ENCODE measurements at regions not wholly inside any gene's neighbourhood (a gene's known extent, or its start where the extent isn't known, plus 50 kb on each side); places are given as distances from the start of the nearest gene placed in this dataset.

GRCh38 chr10:131767716-131768115, 133.1 kb upstream of the PPP2R2D start:
- H3K9me3 ChIP-seq (ENCODE audit: severe bottlenecking), result no peaks in the 10 kb centered on the region
- H3K36me3 ChIP-seq (ENCODE audit: low read depth), result no peaks in the 10 kb centered on the region
- TF ChIP-seq CTCF (IDR thresholded peaks at IDR 0.05; ENCODE audit: poor library complexity, severe bottlenecking), result no peak
- no peak overlapping the region for H3K27ac ChIP-seq (ENCODE audit: poor library complexity, severe bottlenecking)
- DNase-seq (ENCODE audit: low spot score) (no peak), ATAC-seq (ENCODE audit: low read depth) (no peak)
- no peak overlapping the region for H3K4me3 ChIP-seq (ENCODE audit: severe bottlenecking)
- H3K27me3 ChIP-seq (ENCODE audit: insufficient read depth, poor library complexity, severe bottlenecking), result no peaks in the 10 kb centered on the region
- H3K4me1 ChIP-seq (ENCODE audit: insufficient read depth, poor library complexity, severe bottlenecking), result no peaks in the 10 kb centered on the region

GRCh38 chr10:131769571-131770410, 131.0 kb upstream of the PPP2R2D start:
- no peaks in the 10 kb centered on the region for H3K9me3 ChIP-seq (ENCODE audit: severe bottlenecking)
- peak; percentile 17 for DNase-seq (ENCODE audit: low spot score)
- H3K27me3 ChIP-seq (ENCODE audit: insufficient read depth, poor library complexity, severe bottlenecking), result no peaks in the 10 kb centered on the region
- ATAC-seq (ENCODE audit: low read depth), result no peak
- TF ChIP-seq CTCF (IDR thresholded peaks at IDR 0.05; ENCODE audit: poor library complexity, severe bottlenecking), result no peak
- H3K4me3 ChIP-seq (ENCODE audit: severe bottlenecking), result no peak overlapping the region
- no peak overlapping the region for H3K27ac ChIP-seq (ENCODE audit: poor library complexity, severe bottlenecking)
- no peaks in the 10 kb centered on the region for H3K4me1 ChIP-seq (ENCODE audit: insufficient read depth, poor library complexity, severe bottlenecking)
- no peaks in the 10 kb centered on the region for H3K36me3 ChIP-seq (ENCODE audit: low read depth)

GRCh38 chr10:131770946-131771633, 129.7 kb upstream of the PPP2R2D start:
- no peaks in the 10 kb centered on the region for H3K4me1 ChIP-seq (ENCODE audit: insufficient read depth, poor library complexity, severe bottlenecking)
- TF ChIP-seq CTCF (IDR thresholded peaks at IDR 0.05; ENCODE audit: poor library complexity, severe bottlenecking), result no peak
- no peaks in the 10 kb centered on the region for H3K36me3 ChIP-seq (ENCODE audit: low read depth)
- H3K4me3 ChIP-seq (ENCODE audit: severe bottlenecking), result no peak overlapping the region
- no peak overlapping the region for H3K27ac ChIP-seq (ENCODE audit: poor library complexity, severe bottlenecking)
- no peak for ATAC-seq (ENCODE audit: low read depth)
- no peaks in the 10 kb centered on the region for H3K9me3 ChIP-seq (ENCODE audit: severe bottlenecking)
- DNase-seq (ENCODE audit: low spot score), result peak; percentile 44
- H3K27me3 ChIP-seq (ENCODE audit: insufficient read depth, poor library complexity, severe bottlenecking), result no peaks in the 10 kb centered on the region

- Histone ChIP-seq H3K9me3 (ENCODE audit: severe bottlenecking) (no peaks in the 10 kb centered on the region), H3K27ac (ENCODE audit: poor library complexity, severe bottlenecking) (no peak overlapping the region), H3K4me1 (ENCODE audit: insufficient read depth, poor library complexity, severe bottlenecking) (no peaks in the 10 kb centered on the region), H3K4me3 (ENCODE audit: severe bottlenecking) (no peak overlapping the region), H3K36me3 (ENCODE audit: low read depth) (no peaks in the 10 kb centered on the region), H3K27me3 (ENCODE audit: insufficient read depth, poor library complexity, severe bottlenecking) (no peaks in the 10 kb centered on the region)
- ATAC-seq (ENCODE audit: low read depth), result no peak
- DNase-seq (ENCODE audit: low spot score), result peak; percentile 40
- no peak for TF ChIP-seq CTCF (IDR thresholded peaks at IDR 0.05; ENCODE audit: poor library complexity, severe bottlenecking)
Observed at GRCh38 chr10:131771634-131772358, 129.0 kb upstream of the PPP2R2D start.
